H9 (cell line): ENCODE measurements at regions not wholly inside any gene's neighbourhood (a gene's known extent, or its start where the extent isn't known, plus 50 kb on each side); places are given as distances from the start of the nearest gene placed in this dataset.

Experiments used
- DNase-seq: peaks from one replicate; pipeline ENCODE4 v3.0.0-alpha.2; 2017
- H2AFZ ChIP-seq: one replicate; pipeline ENCODE4 v1.6.1; 2013; ENCODE audit warnings: mild to moderate bottlenecking, low read length, control low read depth, moderate library complexity
- H2AK5ac ChIP-seq: 2 replicates; pipeline ENCODE4 v1.6.1; 2013; ENCODE audit warnings: low read length, control low read depth, mixed read lengths; ENCODE audit not compliant: insufficient read length
- H2BK120ac ChIP-seq: one replicate; pipeline ENCODE4 v1.6.1; 2013; ENCODE audit warnings: low read depth, mild to moderate bottlenecking, low read length, control low read depth, inconsistent platforms; ENCODE audit not compliant: poor library complexity, severe bottlenecking
- H2BK12ac ChIP-seq: 2 replicates; pipeline ENCODE4 v1.6.1; 2013; ENCODE audit warnings: low read length, control low read depth, mixed read lengths, low read depth; ENCODE audit not compliant: insufficient read length
- H2BK15ac ChIP-seq: 2 replicates; pipeline ENCODE4 v1.6.1; 2013; ENCODE audit warnings: low read depth, low read length, control low read depth
- H2BK20ac ChIP-seq: one replicate; pipeline ENCODE4 v1.6.1; 2013; ENCODE audit warnings: low read depth, mild to moderate bottlenecking, low read length, control low read depth, inconsistent platforms; ENCODE audit not compliant: poor library complexity, severe bottlenecking
- H2BK5ac ChIP-seq: 2 replicates; pipeline ENCODE4 v1.6.1; 2013; ENCODE audit warnings: low read length, control low read depth, mixed read lengths; ENCODE audit not compliant: insufficient read length
- H3K14ac ChIP-seq: 2 replicates; pipeline ENCODE4 v1.6.1; 2013; ENCODE audit warnings: low read length, control low read depth; ENCODE audit not compliant: insufficient read depth
- H3K18ac ChIP-seq: 2 replicates; pipeline ENCODE4 v1.6.1; 2013; ENCODE audit warnings: low read depth, mild to moderate bottlenecking, mixed read lengths, low read length, control low read depth; ENCODE audit not compliant: insufficient read length
- H3K23ac ChIP-seq: 2 replicates; pipeline ENCODE4 v1.6.1; 2013; ENCODE audit warnings: low read length, control low read depth, mixed read lengths, low read depth; ENCODE audit not compliant: insufficient read length
- H3K23me2 ChIP-seq: 2 replicates; pipeline ENCODE4 v1.6.1; 2013; ENCODE audit warnings: low read depth, mild to moderate bottlenecking, mixed read lengths, low read length, control low read depth; ENCODE audit not compliant: insufficient read length, poor library complexity, severe bottlenecking
- H3K27ac ChIP-seq: 2 replicates; pipeline ENCODE4 v1.5.1; 2013; ENCODE audit warnings: low read length, control low read depth, mixed read lengths, low read depth; ENCODE audit not compliant: insufficient read length
- H3K27me3 ChIP-seq: 2 replicates; pipeline ENCODE4 v1.6.1; 2013; ENCODE audit warnings: low read length, control low read depth, inconsistent platforms; ENCODE audit not compliant: insufficient read depth
- H3K4ac ChIP-seq: 2 replicates; pipeline ENCODE4 v1.6.1; 2013; ENCODE audit warnings: low read depth, mild to moderate bottlenecking, control low read depth, inconsistent platforms, low read length, moderate library complexity
- H3K4me1 ChIP-seq: 2 replicates; pipeline ENCODE4 v1.6.1; 2013; ENCODE audit warnings: low read length, control low read depth, inconsistent platforms; ENCODE audit not compliant: insufficient read depth
- H3K4me2 ChIP-seq: 2 replicates; pipeline ENCODE4 v1.6.1; 2013; ENCODE audit warnings: low read length, control low read depth, mixed read lengths; ENCODE audit not compliant: insufficient read length, insufficient read depth
- H3K56ac ChIP-seq: 2 replicates; pipeline ENCODE4 v1.6.1; 2013; ENCODE audit warnings: low read depth, mild to moderate bottlenecking, mixed read lengths, low read length, control low read depth; ENCODE audit not compliant: insufficient read length
- H3K79me1 ChIP-seq: 2 replicates; pipeline ENCODE4 v1.6.1; 2013; ENCODE audit warnings: low read depth, mild to moderate bottlenecking, moderate library complexity, low read length, control low read depth, inconsistent platforms; ENCODE audit not compliant: insufficient read depth, poor library complexity, severe bottlenecking
- H3K79me2 ChIP-seq: 2 replicates; pipeline ENCODE4 v1.6.1; 2013; ENCODE audit warnings: low read length, control low read depth, inconsistent platforms; ENCODE audit not compliant: insufficient read depth
- H3K9ac ChIP-seq: 2 replicates; pipeline ENCODE4 v1.6.1; 2013; ENCODE audit warnings: low read length, control low read depth, mixed read lengths; ENCODE audit not compliant: insufficient read length; ENCODE audit errors: extremely low read depth
- H3K9me3 ChIP-seq: one replicate; pipeline ENCODE4 v1.6.1; 2013; ENCODE audit warnings: low read depth, low read length, inconsistent platforms; ENCODE audit not compliant: control insufficient read depth
- H3T11ph ChIP-seq: one replicate; pipeline ENCODE4 v1.6.1; 2013; ENCODE audit warnings: mild to moderate bottlenecking, low read length, control low read depth, inconsistent platforms
- H4K20me1 ChIP-seq: one replicate; pipeline ENCODE4 v1.6.1; 2013; ENCODE audit not compliant: control insufficient read depth, insufficient read length, insufficient read depth
- H4K5ac ChIP-seq: 2 replicates; pipeline ENCODE4 v1.6.1; 2013; ENCODE audit warnings: low read depth, mild to moderate bottlenecking, mixed read lengths, low read length, control low read depth; ENCODE audit not compliant: insufficient read length
- H4K8ac ChIP-seq: replicated peaks from 2 replicates; pipeline ENCODE4 v1.6.1; 2013; ENCODE audit warnings: low read length, control low read depth, mixed read lengths, low read depth; ENCODE audit not compliant: insufficient read length
- H4K91ac ChIP-seq: 2 replicates; pipeline ENCODE4 v1.6.1; 2013; ENCODE audit warnings: low read depth, mild to moderate bottlenecking, moderate library complexity, mixed read lengths, low read length, control low read depth; ENCODE audit not compliant: insufficient read length
- H3K27ac Mint-ChIP-seq, 3 experiments: 2 replicates in 2 of 3; 3 replicates in 1 of 3; pipeline ENCODE4 v1.8.0; 2020 to 2021; ENCODE audit warnings: mixed read lengths in 3 of 3, mild to moderate bottlenecking in 1 of 3, moderate library complexity in 1 of 3
- H3K27me3 Mint-ChIP-seq: 2 replicates; pipeline ENCODE4 v1.8.0; 2021; ENCODE audit warnings: low read depth, mild to moderate bottlenecking, moderate library complexity, mixed read lengths
- H3K36me3 Mint-ChIP-seq, 3 experiments: 2 replicates in 2 of 3; 3 replicates in 1 of 3; pipeline ENCODE4 v1.8.0; 2020 to 2021; ENCODE audit warnings: low read depth in 3 of 3, mixed read lengths in 3 of 3; ENCODE audit not compliant: insufficient read depth in 1 of 3
- H3K4me1 Mint-ChIP-seq, 2 experiments: 2 replicates each; pipeline ENCODE4 v1.8.0; 2020; ENCODE audit warnings: mixed read lengths in 2 of 2
- H3K4me3 Mint-ChIP-seq, 2 experiments: 2 replicates in 1 of 2; 3 replicates in 1 of 2; pipeline ENCODE4 v1.8.0; 2020 to 2021; ENCODE audit warnings: mild to moderate bottlenecking in 2 of 2, mixed read lengths in 2 of 2, moderate library complexity in 1 of 2
- H3K9me3 Mint-ChIP-seq, 2 experiments: 2 replicates in 1 of 2; 3 replicates in 1 of 2; pipeline ENCODE4 v1.8.0; 2020; ENCODE audit warnings: mild to moderate bottlenecking in 2 of 2, mixed read lengths in 2 of 2, moderate library complexity in 1 of 2
- CTCF ChIP-seq: fragments of 200-600 bp; sonication (generic); conservative IDR thresholded peaks from 3 replicates; pipeline ENCODE4 v1.8.0; 2021; ENCODE audit warnings: antibody characterized with exemption, mild to moderate bottlenecking
- WGBS: extraction: QIAGEN DNeasy Blood & Tissue Kit; methylation state at CpG from one replicate; pipeline ENCODE4 v1.1.7; 2013; ENCODE audit warnings: missing lambda C conversion rate, low lambda C conversion rate, mixed read lengths; ENCODE audit not compliant: insufficient read length; ENCODE audit errors: extremely low coverage; 5-methylcytosine and 5-hydroxymethylcytosine counted together

- no peak for TF ChIP-seq CTCF
- DNase-seq, result no peak
- Histone ChIP-seq H3K9ac (no peak overlapping the region), H2BK12ac (no peak overlapping the region), H3K9me3 (no peaks in the 10 kb centered on the region), H4K5ac (no peak overlapping the region), H3K27me3 (no peaks in the 10 kb centered on the region), H2BK120ac (no peak overlapping the region), H3K79me1 (no peaks in the 10 kb centered on the region), H2AFZ (no peak overlapping the region), H2BK5ac (no peak overlapping the region), H3K27ac (no peak overlapping the region), H3K4me1 (no peaks in the 10 kb centered on the region), H3K23me2 (no peaks in the 10 kb centered on the region), H3K4ac (no peak overlapping the region), H4K20me1 (no peaks in the 10 kb centered on the region), H3K14ac (no peak overlapping the region), H2BK15ac (no peak overlapping the region), H2BK20ac (no peak overlapping the region), H3K56ac (no peak overlapping the region), H2AK5ac (no peak overlapping the region), H3K4me2 (no peak overlapping the region), H3T11ph (no peak overlapping the region), H3K18ac (no peak overlapping the region), H3K79me2 (no peaks in the 10 kb centered on the region), H4K91ac (no peak overlapping the region), H4K8ac (no peak overlapping the region), H3K23ac (no peak overlapping the region)
- H3K4me1 Mint-ChIP-seq, result peaks cover 0 to 5% of the 10 kb centered on the region in 2 experiments; a peak in 2 of 4 replicates
- H3K9me3 Mint-ChIP-seq, result no peaks in the 10 kb centered on the region
- WGBS, result no CpG with 5 or more reads among the region's 3 CpGs
- H3K27ac Mint-ChIP-seq, result no peak overlapping the region; a peak in 1 of 7 replicates
- no peaks in the 10 kb centered on the region for H3K36me3 Mint-ChIP-seq
- H3K4me3 Mint-ChIP-seq, result no peak overlapping the region
- no peaks in the 10 kb centered on the region for H3K27me3 Mint-ChIP-seq
These were observed 887.4 kb downstream of the REEP3 start for GRCh38 chr10:64408391-64409183.
